ENCODE measurements at regions not wholly inside any gene's neighbourhood (a gene's known extent, or its start where the extent isn't known, plus 50 kb on each side); places are given as distances from the start of the nearest gene placed in this dataset.
"Not testable (repeated sequence)": the region's sequence is repeated elsewhere in the genome, so short reads cannot be mapped to it uniquely, and the experiment has no call there.

DNA sequence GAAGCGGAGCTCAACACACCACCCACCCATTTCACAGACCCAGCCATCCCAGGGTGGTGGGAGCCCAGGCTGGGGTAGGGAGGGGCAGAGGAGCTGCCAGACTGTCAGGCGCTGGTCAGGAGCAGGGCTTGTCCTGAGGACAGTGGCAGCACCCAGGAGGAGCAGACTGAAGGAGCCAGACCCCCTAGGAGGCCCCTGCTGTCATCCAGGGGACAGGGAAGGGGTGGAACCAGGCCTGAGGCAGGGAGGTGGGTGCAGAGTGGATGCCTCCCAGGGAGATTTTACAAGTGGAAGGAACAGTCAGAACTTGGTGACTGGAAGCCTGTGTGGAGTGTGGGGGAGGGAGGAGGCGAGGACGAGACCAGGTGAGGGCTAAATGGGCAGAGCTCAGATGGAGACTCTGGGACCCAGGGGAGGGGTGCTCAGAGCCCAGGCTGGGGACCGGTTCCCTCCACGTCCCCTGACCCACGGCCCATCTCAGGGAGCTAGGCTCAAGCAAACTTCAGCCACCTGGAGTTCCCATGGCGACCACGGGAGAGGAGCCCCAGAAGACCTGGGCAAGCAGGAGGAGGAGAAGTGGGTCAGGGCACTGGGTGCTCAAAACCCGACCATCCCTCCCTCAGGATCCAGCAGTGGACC, 215.4 kb downstream of the TBC1D2B start:
- not testable (repeated sequence) for DNase-seq (ENCODE audit: low read depth)

DNA sequence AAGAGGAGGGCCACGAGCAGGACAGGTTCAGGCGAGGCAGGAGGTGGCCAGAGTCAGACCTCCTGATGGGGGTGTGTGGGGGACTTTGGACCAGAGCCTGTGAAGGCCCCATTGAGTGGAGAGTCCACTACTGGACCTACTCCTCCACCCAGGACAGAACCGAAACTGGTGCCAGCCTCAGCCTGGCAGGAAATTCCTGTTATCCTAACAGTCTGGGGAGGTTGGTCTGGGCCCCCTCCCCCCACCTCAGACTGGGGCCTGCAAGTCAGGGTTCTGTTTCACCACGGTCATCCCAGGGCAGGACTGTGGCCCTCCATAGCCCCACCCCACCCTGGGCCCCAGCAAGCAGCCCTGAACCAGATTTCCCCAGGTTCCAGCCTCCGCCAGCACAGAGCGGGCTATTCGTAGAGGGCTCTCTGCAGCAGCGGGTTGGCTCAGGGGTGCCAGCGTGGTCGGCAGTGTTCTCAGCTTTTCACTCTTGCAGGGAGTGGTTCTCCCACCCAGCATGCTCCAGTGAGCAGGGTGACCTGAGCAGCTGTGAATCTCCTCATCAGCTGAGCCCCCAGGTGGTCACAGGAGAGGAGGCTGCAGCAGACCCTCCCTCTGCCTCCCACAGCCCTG, 217.3 kb downstream of the TBC1D2B start:
- no peak for DNase-seq (ENCODE audit: low read depth)

DNA sequence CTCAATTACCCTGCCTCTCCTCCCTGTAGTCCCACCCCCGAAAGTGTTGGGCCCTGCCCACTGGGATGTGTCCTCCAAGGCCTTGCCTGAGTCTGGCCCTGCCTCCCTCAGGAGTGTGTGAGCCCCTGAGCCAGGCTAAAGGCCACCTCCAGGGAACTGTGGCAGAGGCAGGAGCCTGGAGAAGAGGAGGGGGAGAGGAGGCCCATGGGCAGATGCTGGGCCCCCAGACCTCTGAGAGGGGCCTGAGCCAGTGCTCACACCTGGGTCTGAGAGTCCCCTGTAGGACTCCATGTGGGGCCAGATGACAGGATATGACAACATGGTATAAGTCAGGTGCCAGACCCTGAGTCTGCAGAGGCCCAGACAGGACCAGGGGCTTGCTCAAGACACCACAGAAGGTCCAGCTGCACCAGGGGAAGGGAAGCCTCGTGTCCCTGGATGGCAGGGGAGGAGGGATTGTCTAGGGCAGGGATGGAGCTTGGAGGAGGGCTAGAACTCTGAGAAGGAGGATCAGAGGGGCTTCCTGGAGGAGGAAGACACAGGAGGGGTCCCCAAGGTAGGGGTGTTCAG, 217.9 kb downstream of the TBC1D2B start:
- no peak for DNase-seq (ENCODE audit: low read depth)

DNA sequence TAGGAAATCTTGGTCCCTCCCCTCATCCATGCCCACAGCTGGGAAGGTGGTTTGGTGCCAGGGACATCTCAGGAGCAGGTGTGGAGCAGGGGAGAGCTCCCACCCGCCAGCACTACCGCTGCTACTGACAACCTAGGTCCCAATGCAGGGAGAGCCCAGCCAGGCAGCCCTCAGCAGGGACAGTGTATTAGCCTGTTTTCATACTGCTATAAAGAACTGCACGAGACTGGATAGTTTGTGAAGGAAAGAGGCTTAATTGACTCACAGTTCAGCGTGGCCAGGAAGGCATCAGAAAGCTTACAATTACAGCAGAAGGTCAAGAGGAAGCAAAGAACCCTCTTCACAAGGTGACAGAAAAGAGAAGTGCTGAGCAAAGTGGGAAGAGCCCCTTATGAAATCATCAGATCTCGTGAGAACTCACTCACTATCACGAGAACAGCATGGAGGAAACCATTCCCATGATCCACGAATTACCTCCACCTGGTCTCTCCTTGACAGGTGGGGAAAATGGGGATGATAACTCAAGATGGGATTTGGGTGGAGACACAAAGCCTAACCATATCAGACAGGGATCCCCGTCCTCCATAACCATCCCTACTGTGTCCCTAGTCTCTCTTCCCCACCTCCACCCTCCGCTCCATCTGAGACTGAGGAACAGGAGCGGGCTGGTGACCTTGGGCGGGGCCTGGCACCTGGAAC, 218.6 kb downstream of the TBC1D2B start:
- no peak for DNase-seq (ENCODE audit: low read depth)

DNA sequence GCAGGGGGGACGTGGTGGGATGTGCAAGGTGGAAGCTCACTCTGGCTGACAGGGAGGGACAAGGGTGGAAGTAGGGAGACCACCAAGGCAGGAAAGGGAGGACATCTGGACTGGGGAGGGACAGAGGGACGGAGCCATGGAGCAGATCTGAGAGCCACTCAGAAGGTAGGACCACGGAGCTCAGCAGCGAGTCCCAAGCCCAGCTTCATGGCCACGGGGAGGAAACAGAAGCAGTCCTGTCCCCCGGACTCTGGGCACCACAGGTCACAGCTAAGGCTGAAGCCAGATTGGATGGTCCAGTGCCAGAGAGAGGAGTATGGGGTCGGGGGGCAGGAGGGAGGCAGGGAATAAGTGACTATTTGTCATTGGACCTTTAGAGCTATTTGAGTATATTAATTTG, 220.1 kb downstream of the TBC1D2B start:
- DNase-seq (ENCODE audit: low read depth): no peak

DNA sequence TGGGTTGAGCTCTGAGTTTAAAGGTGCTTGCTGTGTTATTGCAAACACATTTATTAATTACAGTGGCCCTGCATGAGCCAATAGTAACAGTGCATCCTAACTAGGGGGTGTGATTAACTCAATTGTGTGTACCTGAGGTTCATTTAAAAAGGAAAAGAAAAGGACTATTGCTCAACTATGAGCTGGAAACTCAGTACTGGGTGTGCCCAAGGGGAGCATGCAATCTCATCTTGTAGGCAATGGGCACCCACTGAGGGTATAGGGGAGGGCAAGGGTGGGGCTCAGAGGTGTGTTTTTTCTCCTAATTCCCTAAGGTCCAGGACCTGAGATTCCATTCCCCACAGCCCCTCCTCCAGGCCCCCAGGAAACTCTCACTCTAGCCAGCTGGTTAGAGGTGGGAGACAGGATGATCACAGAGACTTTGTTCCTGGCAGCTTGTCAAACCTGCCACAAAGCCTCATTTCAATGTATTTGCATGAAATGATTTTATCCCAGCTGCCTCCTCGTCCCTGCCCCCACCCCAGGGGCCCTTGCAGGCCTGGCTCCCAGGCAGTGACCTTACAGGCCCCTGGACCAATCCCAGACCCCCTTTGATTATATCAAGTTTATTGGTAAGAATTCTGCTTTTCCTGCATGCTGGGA, 220.7 kb downstream of the TBC1D2B start:
- DNase-seq (ENCODE audit: low read depth): no peak

DNA sequence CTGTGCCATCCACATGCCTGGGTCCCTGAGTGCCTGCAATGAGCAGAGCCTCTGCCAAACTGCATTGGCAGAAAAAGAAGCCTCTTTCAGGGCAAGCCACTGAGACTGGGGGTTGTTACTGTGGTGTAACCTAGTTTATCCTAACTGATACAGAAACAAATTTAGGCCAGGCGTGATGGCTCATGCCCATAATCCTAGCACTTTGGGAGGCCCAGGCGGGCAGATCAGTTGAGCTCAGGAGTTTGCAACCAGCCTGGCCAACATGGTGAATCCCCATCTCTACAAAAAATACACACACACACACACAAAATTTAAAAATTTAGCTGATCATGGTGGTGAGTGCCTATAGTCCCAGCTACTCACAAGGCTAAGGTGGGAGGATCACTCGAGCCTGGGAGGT, 221.6 kb downstream of the TBC1D2B start:
- DNase-seq (ENCODE audit: low read depth): no peak

DNA sequence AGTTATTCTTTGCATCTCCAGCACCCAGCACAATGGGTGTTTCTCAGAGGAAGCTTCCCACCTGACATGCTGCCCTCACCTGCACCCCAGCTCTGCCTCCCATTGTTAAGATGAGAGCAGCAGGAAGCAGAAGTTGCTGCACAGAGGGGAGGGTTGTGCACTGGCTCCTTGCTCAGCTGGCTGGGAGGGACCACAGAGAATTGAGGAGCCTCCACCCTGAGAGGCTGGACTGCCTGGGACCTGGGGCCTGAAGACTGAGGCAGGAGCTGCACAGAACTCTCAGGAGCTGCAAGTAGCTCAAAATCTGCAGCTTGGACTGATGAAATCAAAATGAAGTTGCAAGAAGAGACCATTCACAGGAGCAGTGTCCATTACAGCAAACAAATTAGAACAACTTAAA, 222.3 kb upstream of the LINGO1 start:
- DNase-seq (ENCODE audit: low read depth): no peak

DNA sequence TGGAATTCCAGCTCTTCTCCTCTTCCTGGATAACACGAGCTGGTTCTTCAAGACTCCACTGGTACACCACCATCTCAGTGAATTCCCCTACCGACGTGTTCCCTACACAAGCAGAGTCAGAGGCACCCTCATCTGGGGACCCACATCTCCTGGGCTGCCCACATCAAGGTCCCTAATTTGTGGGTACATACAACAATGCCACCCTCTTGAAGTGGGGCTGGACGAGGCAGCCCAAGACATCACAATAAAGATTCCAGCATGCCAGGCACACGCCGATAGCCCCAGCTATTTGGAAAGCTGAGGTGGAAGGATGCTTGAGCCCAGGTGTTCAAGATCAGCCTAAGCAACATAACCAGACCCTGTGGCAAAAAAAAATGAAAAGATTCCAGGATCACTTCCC, 221.2 kb upstream of the LINGO1 start:
- no peak for DNase-seq (ENCODE audit: low read depth)

DNA sequence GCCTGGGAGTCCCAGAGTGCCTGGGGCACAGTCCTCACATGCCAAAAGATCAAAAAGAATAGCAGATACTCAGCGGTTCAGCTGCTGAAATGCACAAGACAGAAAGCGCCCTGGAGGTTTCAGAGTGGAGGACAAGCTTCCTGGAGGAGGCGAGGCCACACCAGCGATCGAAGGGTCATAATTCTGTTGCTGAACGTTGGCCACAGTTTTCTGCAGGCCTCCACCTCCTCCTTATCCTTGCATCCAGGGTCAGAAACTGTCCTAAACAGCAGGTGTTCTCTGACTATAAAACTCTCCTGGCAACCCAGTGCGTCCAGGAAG, 220.3 kb upstream of the LINGO1 start:
- no peak for DNase-seq (ENCODE audit: low read depth)

DNA sequence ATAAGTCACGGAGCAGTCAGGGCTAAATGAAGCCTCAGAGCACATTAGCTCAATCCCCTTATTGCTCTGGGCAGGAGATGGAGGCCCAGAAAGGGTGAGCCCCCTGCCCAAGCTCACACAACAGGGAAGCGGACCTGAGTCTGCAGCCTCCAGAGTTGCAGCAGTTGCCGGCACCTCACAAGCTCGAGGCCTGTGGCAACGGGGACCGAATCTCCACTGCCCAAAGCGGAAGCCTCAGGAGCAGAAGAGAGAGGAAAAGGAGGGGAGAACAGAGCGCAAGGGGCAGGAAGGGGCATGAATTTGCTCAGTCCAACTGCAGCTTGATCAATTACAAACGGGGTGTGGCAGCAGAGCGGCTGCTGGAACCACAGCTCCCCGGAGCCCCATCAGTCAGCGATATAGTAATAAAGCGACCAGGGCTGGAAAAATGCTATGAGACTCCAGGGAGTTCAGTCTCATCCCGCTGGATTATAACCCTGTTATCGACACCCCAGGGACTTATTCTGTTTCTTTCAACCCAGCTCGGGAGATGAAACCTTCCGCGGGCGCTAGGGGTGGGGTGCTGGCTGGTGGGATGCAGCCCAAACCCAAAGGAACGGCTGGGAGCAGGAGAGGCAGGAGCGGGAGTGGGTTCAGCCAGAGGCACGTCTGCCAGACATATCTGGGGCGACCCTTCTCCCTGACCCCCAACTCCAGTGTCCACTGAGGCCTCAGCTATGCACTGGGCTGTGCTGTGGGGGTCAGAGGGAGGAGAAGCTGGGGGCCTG, 219.7 kb upstream of the LINGO1 start:
- DNase-seq (ENCODE audit: low read depth): no peak

DNA sequence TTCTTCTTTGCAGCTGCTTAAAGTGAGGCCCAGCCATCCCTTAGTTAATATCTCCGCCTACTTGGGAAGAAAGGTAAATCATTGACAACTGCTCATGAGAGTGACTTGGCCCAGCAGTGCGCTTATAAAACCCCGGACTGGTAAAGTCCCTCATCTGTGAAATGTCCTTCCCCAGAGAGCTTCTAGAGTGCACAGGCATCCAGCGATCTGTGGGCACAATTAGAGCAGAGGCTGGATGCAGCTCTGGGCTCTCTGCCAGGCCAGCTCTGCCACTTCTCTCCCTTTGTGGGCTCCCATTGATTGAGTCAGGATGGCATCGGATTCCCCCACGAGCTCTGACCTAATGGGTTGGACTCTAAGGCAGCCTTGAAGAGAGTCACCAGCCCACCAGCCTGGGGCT, 219.0 kb upstream of the LINGO1 start:
- DNase-seq (ENCODE audit: low read depth): no peak

DNA sequence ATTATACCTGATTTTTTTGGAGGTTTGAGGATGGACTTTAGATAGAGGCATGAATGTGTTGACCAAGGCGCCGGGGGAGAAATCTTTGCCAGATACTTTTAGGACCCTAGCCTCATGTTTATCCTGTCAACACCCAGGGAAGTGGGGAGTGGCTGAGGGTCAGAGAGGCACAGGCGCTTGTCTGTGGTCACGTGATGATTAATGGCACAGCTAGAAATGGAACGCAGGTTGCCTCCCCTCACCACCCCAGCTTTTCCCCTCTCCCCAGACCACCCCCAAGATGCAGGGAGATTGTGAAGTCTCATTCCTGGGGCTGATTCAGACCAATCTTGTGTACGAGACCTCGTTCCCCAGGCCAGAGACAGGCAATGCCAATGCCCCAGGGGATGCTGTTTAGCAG, 218.4 kb upstream of the LINGO1 start:
- DNase-seq (ENCODE audit: low read depth): no peak

DNA sequence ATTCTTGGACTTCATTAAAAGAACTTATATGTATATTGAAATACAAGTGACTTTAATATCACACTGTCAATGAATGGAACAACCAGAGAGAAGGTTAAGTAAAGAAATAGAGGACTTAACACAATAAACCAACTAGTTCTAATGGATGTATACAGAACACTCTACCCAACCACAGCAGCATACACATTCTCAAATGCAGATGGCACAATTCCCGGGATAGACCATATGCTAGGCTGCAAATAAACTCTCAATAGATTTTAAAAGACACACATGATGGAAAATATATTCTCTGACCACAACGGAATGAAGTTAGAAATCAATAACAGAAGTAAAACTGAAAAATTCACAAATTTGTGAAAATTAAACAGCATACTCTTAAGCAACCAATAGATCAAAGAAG, 214.3 kb upstream of the LINGO1 start:
- no peak for DNase-seq (ENCODE audit: low read depth)

DNA sequence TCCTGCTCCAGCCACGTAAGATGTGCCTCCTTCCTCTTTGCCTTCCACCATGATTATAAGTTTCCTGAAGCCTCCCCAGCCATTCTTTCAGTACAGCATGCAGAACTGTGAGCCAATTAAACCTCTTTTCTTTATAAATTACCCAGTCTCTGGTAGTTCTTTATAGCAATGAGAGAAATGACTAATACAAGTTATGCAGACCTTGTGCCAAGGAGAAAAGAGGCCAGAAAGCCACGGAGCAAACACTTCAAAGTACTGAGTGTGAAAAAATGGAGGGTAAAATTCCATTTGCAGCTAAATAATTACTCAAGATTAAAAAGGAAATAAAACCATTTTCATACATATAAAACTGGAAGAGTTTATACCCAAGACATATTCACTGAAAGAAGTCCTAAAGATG, 213.6 kb upstream of the LINGO1 start:
- DNase-seq (ENCODE audit: low read depth): no peak

DNA sequence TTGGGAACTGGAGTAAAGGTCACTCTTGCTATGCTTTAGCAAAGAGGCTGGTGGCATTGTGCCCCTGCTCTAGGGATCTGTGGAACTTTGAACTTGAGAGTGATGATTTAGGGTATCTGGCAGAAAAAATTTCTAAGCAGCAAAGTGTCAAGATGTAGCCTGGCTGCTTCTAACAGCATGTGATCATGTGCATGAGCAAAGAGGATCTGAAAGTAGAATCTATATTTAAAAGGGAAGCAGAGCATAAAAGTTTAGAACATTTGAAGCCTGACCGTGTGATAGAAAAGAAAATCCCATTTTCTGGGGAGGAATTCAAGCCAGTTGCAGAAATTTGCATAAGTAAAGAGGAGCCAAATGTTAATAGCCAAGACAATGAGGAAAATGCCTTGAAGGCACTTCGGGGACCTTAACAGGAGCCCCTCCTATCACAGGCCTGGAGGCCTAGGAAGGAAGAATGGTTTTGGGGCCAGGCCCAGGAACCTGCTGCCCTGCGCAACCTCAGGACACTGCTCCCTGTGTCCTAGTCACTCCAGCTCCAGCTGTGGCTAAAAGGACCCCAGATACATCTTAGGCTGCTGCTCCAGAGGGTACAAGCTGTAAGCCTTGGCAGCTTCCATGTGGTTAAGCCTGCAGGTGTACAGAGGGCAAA, 212.2 kb upstream of the LINGO1 start:
- DNase-seq (ENCODE audit: low read depth): no peak

DNA sequence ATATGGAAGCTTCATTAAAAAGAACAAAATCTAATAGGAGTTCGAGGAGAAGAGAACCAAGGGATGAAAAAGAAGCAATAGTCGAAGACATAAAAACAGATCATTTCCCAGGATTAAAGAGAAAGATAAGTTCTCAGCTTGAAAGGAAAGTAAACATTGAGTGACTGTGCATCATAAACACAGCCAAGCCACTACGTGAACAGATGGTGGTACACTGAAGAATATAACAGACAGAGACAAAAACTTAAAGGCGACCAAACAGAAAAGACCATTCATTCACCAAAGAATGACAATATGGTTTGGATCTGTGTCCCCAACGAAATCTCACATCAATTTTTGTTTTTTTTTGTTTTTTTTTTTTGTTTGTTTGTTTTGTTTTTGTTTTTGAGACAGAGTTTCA, 210.8 kb upstream of the LINGO1 start:
- DNase-seq (ENCODE audit: low read depth): no peak

DNA sequence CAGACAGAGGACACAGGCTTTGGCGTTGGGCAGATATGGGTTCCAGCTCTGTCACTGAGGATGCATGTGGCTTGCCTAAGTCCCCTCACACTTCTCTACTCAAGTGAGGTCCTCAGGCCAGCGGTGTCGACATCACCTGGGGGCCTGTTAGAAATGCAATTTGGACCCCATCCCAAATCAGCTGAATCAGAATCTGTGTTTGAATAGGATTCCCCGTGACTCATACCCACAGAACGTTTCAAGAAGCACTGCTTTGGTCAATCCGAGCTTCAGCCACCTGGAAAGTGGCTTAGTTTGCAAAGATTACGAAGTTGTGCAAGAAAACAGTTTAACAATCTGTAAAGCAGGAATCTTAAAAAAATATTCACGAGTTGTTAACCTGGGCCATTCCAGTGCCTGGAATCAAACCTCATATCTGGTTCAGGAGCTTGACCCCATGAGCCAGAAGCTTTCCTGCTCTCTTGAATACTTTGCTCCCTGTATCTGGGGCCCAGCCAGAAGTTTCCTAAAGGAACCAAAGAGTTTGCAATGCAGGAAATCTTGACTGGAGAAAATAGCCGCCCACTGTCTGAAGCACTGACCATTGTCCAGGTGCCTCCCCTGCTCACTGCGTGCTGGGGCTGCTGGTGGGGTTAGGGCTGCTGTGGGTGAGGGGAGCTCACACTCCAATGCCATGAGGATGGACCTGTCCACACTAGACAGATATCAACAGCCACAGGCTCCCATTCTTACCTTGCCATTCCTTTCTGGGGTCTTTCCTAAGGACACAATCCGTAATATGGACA, 208.5 kb upstream of the LINGO1 start:
- DNase-seq (ENCODE audit: low read depth): no peak

DNA sequence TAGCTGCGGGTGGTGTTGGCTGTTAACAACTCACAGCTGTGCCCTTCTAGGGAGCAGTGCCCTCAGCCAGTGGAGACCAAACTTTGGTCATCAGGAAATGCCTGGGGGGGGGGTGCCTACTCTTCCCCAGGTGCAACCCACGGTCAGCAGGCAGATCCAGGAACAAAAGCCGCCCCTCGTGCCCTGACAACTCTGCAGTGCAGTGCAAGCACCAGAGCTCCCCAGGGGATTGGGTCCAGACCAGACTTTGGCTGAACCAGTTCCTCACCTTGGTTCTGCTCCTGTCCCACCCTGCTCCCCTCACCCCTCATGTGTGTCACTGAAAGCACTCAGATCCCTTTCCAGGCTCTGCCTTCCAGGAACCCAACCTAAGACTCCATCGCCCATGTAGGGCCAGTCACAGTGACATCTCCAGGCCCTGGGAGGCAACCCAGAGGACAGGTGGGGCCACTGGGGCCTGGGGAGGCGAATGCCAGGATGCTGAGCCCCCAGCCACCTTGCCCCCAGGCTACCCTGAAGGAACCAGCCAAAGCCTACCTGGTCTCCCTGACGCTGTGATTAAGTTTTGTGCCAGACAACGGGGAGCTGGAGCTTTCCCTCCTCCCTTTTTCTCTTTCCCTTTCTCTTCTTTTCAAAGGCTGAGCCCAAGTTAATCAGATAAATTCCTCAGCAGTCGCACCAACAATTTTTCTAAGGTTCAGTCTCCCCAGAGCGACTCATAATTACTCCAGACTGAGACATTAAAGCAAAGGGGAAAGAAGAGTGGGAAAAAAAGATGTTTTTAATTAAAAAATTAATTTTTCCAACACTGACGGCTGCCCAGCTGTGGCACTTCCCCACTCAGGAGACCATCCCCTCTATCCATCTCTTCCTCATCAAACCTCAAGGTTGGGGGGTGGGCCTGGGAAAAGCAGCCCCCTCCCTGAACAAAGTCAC, 207.5 kb upstream of the LINGO1 start:
- no peak for DNase-seq (ENCODE audit: low read depth)

DNA sequence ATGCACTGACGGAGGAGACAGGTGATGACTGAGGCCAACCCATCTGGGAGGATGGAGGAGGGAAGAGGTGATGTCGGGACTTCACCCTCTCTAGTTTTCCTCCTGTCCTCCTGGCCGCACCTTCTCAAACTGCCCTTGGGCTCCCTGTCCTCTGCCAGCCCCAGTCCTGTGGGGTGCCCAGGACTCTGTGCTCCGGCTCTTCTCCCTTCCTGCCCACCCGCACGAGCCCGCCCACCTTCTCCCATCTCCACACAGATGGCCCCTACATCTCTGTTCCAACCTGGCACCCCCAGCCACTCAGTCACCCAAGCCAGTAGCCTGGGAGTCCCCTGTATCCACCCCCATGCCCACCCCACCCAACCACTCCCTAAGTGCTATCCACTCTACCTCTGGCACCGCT, 206.7 kb upstream of the LINGO1 start:
- DNase-seq (ENCODE audit: low read depth): no peak
